CD4-positive, alpha-beta T cell (primary cell): ENCODE measurements at regions not wholly inside any gene's neighbourhood (a gene's known extent, or its start where the extent isn't known, plus 50 kb on each side); places are given as distances from the start of the nearest gene placed in this dataset.

Source experiments
- ATAC-seq: fragments of 200-7000 bp; cut with Tn5 transposase; one replicate; pipeline ENCODE4 v1.10.0; 2022; ENCODE audit warnings: mild to moderate bottlenecking; ENCODE audit not compliant: poor library complexity
- CTCF ChIA-PET: fragments of 350-600 bp; sonication (Branson Sonifier 250); formaldehyde crosslinking; loops from one replicate; lab custom pipeline; 2021; ENCODE audit warnings: antibody characterized with exemption, inconsistent platforms; lab: Charles Lee
- POLR2A ChIA-PET: fragments of 350-600 bp; sonication (Branson Sonifier 250); formaldehyde crosslinking; loops from one replicate; lab custom pipeline; 2021; ENCODE audit warnings: antibody characterized with exemption, inconsistent platforms; lab: Charles Lee
- DNase-seq, 14 experiments: peaks; one replicate each; pipeline ENCODE4 v3.0.0-alpha.2; 2013 to 2020; ENCODE audit warnings: mixed read lengths in 2 of 14
- H3K27ac ChIP-seq, 2 donors: one replicate each; pipeline versions ENCODE4 v1.5.1 to v1.7.0; 2013; ENCODE audit warnings: low read length in 2 of 2, low read depth in 1 of 2, mild to moderate bottlenecking in 1 of 2
- H3K27me3 ChIP-seq, 2 experiments: 1 replicate in 1 of 2; 2 replicates in 1 of 2; pipeline versions ENCODE4 v1.6.1 to v1.7.0; 2013; ENCODE audit warnings: low read length in 2 of 2, control low read depth in 1 of 2, mild to moderate bottlenecking in 1 of 2, moderate library complexity in 1 of 2; ENCODE audit not compliant: insufficient read depth in 2 of 2, control insufficient read depth in 1 of 2
- H3K36me3 ChIP-seq: one replicate; pipeline ENCODE4 v1.6.1; 2013; ENCODE audit warnings: low read length, control low read depth; ENCODE audit not compliant: insufficient read depth
- H3K4me1 ChIP-seq: one replicate; pipeline ENCODE4 v1.6.1; 2013; ENCODE audit warnings: low read length, control low read depth; ENCODE audit not compliant: insufficient read depth
- H3K4me3 ChIP-seq: one replicate; pipeline ENCODE4 v1.5.1; 2013; ENCODE audit warnings: mild to moderate bottlenecking, low read length, moderate library complexity
- H3K9me3 ChIP-seq, 2 experiments: 1 replicate in 1 of 2; 2 replicates in 1 of 2; pipeline versions ENCODE4 v1.6.1 to v1.7.0; 2013; ENCODE audit warnings: low read length in 2 of 2, mild to moderate bottlenecking in 2 of 2, control low read depth in 1 of 2, moderate library complexity in 1 of 2; ENCODE audit not compliant: control insufficient read depth in 1 of 2, insufficient read depth in 1 of 2
- H3K27ac Mint-ChIP-seq: one replicate; pipeline ENCODE4 v1.8.0; 2020; ENCODE audit warnings: mixed read lengths
- H3K27me3 Mint-ChIP-seq: one replicate; pipeline ENCODE4 v1.8.0; 2021; ENCODE audit warnings: mixed read lengths
- H3K36me3 Mint-ChIP-seq: one replicate; pipeline ENCODE4 v1.8.0; 2021; ENCODE audit warnings: low read depth, mixed read lengths
- H3K4me1 Mint-ChIP-seq: one replicate; pipeline ENCODE4 v1.8.0; 2021; ENCODE audit warnings: low read depth, mixed read lengths
- H3K4me3 Mint-ChIP-seq: one replicate; pipeline ENCODE4 v1.8.0; 2020; ENCODE audit warnings: mild to moderate bottlenecking, mixed read lengths
- H3K9me3 Mint-ChIP-seq: one replicate; pipeline ENCODE4 v1.8.0; 2020; ENCODE audit warnings: mixed read lengths
- CTCF ChIP-seq: fragments of 200-600 bp; IDR thresholded peaks from one replicate; pipeline ENCODE4 v1.8.0; 2022; ENCODE audit warnings: antibody characterized with exemption, mild to moderate bottlenecking
- intact Hi-C, 2 experiments: fragments of 100-400 bp; cut with DNase I in 1 of 2; cut with micrococcal nuclease in 1 of 2; formaldehyde crosslinking; loops; one replicate each; pipeline versions ENCODE4 v1.15.1 to v1.9.0; 2023 to 2025; cut with DNase I, micrococcal nuclease

- no peaks in the 10 kb centered on the region for H3K4me1 ChIP-seq
- intact Hi-C loops = no loop called here
- no peaks in the 10 kb centered on the region for H3K9me3 ChIP-seq
- Mint-ChIP-seq H3K27me3 (no peaks in the 10 kb centered on the region), H3K27ac (no peak overlapping the region), H3K9me3 (no peaks in the 10 kb centered on the region), H3K4me3 (no peak overlapping the region), H3K36me3 (no peaks in the 10 kb centered on the region), H3K4me1 (no peaks in the 10 kb centered on the region)
- no peaks in the 10 kb centered on the region for H3K27me3 ChIP-seq
- POLR2A ChIA-PET = no interaction called here
- TF ChIP-seq CTCF = no peak
- no peak for ATAC-seq
- no peak overlapping the region for H3K4me3 ChIP-seq
- DNase-seq = no peak
- H3K36me3 ChIP-seq = no peaks in the 10 kb centered on the region
- H3K27ac ChIP-seq = no peak overlapping the region
- CTCF ChIA-PET = no interaction called here
Measured at GRCh38 chr2:19818543-19818942, 83.2 kb downstream of the TTC32 start.

- H3K4me1 ChIP-seq = no peaks in the 10 kb centered on the region
- ChIA-PET POLR2A (no interaction called here), CTCF (no interaction called here)
- ATAC-seq (no peak), DNase-seq (no peak)
- TF ChIP-seq CTCF = no peak
- H3K27ac ChIP-seq = no peak overlapping the region
- no peaks in the 10 kb centered on the region for H3K9me3 ChIP-seq
- no peaks in the 10 kb centered on the region for H3K4me1 Mint-ChIP-seq
- H3K36me3 ChIP-seq = no peaks in the 10 kb centered on the region
- no peak overlapping the region for H3K27ac Mint-ChIP-seq
- H3K9me3 Mint-ChIP-seq = no peaks in the 10 kb centered on the region
- no peaks in the 10 kb centered on the region for H3K36me3 Mint-ChIP-seq
- H3K27me3 Mint-ChIP-seq = no peaks in the 10 kb centered on the region
- no peaks in the 10 kb centered on the region for H3K27me3 ChIP-seq
- intact Hi-C loops = no loop called here
- no peak overlapping the region for H3K4me3 Mint-ChIP-seq
- no peak overlapping the region for H3K4me3 ChIP-seq
Measured at GRCh38 chr2:19818039-19818438, 83.7 kb downstream of the TTC32 start.

GRCh38 chr2:19815746-19816145 lies 86.0 kb downstream of the TTC32 start:
- ATAC-seq = no peak
- H3K27ac ChIP-seq = no peak overlapping the region
- no peak overlapping the region for H3K4me3 ChIP-seq
- intact Hi-C loops = no loop called here
- ChIA-PET CTCF (no interaction called here), POLR2A (no interaction called here)
- H3K9me3 Mint-ChIP-seq = no peaks in the 10 kb centered on the region
- no peak for TF ChIP-seq CTCF
- no peaks in the 10 kb centered on the region for H3K27me3 ChIP-seq
- no peak overlapping the region for H3K27ac Mint-ChIP-seq
- H3K4me1 Mint-ChIP-seq = no peaks in the 10 kb centered on the region
- H3K27me3 Mint-ChIP-seq = no peaks in the 10 kb centered on the region
- H3K4me1 ChIP-seq = no peaks in the 10 kb centered on the region
- H3K4me3 Mint-ChIP-seq = no peak overlapping the region
- no peaks in the 10 kb centered on the region for H3K36me3 ChIP-seq
- H3K36me3 Mint-ChIP-seq = no peaks in the 10 kb centered on the region
- no peak for DNase-seq
- no peaks in the 10 kb centered on the region for H3K9me3 ChIP-seq
